B cell (primary cell): ENCODE measurements at regions not wholly inside any gene's neighbourhood (a gene's known extent, or its start where the extent isn't known, plus 50 kb on each side); places are given as distances from the start of the nearest gene placed in this dataset.

Experiments used
- EZH2 ChIP-seq: IDR thresholded peaks from 2 replicates; pipeline ENCODE4 v1.6.1; 2012; ENCODE audit warnings: borderline replicate concordance, low read depth, mild to moderate bottlenecking, moderate library complexity, low read length; ENCODE audit not compliant: insufficient read depth, poor library complexity, severe bottlenecking
- TF ChIP-seq, protein P1 (sequence below): fragments of 200-600 bp; IDR thresholded peaks from one replicate; pipeline ENCODE4 v1.8.0; 2022; ENCODE audit warnings: antibody characterized with exemption, mild to moderate bottlenecking

DNA sequence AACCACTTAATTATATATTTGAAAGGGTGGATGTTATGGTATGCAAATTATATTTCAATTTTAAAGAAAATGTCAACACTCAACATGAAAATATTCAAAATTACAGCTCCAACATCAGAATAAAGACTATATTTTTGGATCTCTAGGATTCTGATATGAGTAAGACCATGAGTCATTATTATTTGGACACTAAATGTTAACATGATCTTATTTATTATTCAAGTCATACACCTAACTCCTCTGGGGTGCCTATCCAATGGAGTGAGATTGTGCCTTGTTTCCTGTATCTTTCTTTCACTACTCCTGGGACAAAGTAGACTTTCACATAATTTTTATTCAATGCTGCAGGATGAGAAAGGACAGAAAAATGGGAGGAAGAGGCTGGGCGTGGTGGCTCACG lies 135.2 kb upstream of the PRSS1 start:
- TF ChIP-seq, protein P1, sequence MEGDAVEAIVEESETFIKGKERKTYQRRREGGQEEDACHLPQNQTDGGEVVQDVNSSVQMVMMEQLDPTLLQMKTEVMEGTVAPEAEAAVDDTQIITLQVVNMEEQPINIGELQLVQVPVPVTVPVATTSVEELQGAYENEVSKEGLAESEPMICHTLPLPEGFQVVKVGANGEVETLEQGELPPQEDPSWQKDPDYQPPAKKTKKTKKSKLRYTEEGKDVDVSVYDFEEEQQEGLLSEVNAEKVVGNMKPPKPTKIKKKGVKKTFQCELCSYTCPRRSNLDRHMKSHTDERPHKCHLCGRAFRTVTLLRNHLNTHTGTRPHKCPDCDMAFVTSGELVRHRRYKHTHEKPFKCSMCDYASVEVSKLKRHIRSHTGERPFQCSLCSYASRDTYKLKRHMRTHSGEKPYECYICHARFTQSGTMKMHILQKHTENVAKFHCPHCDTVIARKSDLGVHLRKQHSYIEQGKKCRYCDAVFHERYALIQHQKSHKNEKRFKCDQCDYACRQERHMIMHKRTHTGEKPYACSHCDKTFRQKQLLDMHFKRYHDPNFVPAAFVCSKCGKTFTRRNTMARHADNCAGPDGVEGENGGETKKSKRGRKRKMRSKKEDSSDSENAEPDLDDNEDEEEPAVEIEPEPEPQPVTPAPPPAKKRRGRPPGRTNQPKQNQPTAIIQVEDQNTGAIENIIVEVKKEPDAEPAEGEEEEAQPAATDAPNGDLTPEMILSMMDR = no peak
- no peak for TF ChIP-seq EZH2
